ENCODE measurements at regions not wholly inside any gene's neighbourhood (a gene's known extent, or its start where the extent isn't known, plus 50 kb on each side); places are given as distances from the start of the nearest gene placed in this dataset.

- no peak overlapping the region for H3K9ac ChIP-seq (ENCODE audit: low read length)
- no peak overlapping the region for H2AFZ ChIP-seq (ENCODE audit: low read length)
- H4K20me1 ChIP-seq (ENCODE audit: insufficient read depth, low read depth, low read length), result no peaks in the 10 kb centered on the region
- no peaks in the 10 kb centered on the region for H3K36me3 ChIP-seq (ENCODE audit: insufficient read depth, low read length)
- no peaks in the 10 kb centered on the region for H3K79me2 ChIP-seq (ENCODE audit: low read length)
- H3K4me3 ChIP-seq (ENCODE audit: low read length), result no peak overlapping the region
- H3K27me3 ChIP-seq (ENCODE audit: low read length), result no peaks in the 10 kb centered on the region
- H3K27ac ChIP-seq (ENCODE audit: low read length), result no peak overlapping the region
- no peaks in the 10 kb centered on the region for H3K9me2 ChIP-seq (replicated peaks; ENCODE audit: insufficient read depth, low read length)
- DNase-seq, result no peak
- H3K4me1 ChIP-seq (ENCODE audit: low read length), result no peaks in the 10 kb centered on the region
- H3K4me2 ChIP-seq (ENCODE audit: low read depth, low read length, poor library complexity, severe bottlenecking), result no peak overlapping the region
- no peaks in the 10 kb centered on the region for H3K9me3 ChIP-seq (ENCODE audit: low read length)
Measured at GRCh38 chr17:12302711-12303110, 282.0 kb downstream of the MAP2K4 start.

DNA sequence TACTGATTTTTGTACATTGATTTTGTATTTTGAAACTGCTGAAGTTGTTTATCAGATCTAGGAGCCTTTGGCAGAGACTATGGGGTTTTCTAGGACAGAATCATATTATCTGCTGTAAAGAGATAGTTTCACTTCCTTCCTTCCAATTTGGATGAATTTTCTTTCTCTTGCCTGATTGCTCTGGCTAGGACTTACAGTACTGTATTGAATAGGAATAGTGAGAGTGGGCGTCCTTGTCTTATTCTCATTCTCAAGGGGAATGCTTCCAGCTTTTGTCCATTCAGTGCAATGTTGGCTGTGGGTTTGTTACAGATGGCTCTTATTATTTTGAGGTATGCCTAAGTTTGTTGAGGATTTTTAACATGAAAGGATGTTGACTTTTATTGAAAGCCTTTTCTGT lies 290.1 kb downstream of the MAP2K4 start:
- no peaks in the 10 kb centered on the region for H3K36me3 ChIP-seq (ENCODE audit: insufficient read depth, low read length)
- H4K20me1 ChIP-seq (ENCODE audit: insufficient read depth, low read depth, low read length), result no peaks in the 10 kb centered on the region
- no peaks in the 10 kb centered on the region for H3K4me1 ChIP-seq (ENCODE audit: low read length)
- no peaks in the 10 kb centered on the region for H3K27me3 ChIP-seq (ENCODE audit: low read length)
- H3K9ac ChIP-seq (ENCODE audit: low read length), result no peak overlapping the region
- no peak overlapping the region for H3K4me2 ChIP-seq (ENCODE audit: low read depth, low read length, poor library complexity, severe bottlenecking)
- H2AFZ ChIP-seq (ENCODE audit: low read length), result no peak overlapping the region
- no peaks in the 10 kb centered on the region for H3K9me2 ChIP-seq (replicated peaks; ENCODE audit: insufficient read depth, low read length)
- no peaks in the 10 kb centered on the region for H3K79me2 ChIP-seq (ENCODE audit: low read length)
- no peak overlapping the region for H3K4me3 ChIP-seq (ENCODE audit: low read length)
- H3K27ac ChIP-seq (ENCODE audit: low read length), result no peak overlapping the region
- no peak for DNase-seq
- H3K9me3 ChIP-seq (ENCODE audit: low read length), result no peaks in the 10 kb centered on the region

- no peak overlapping the region for H3K4me3 ChIP-seq (ENCODE audit: low read length)
- H3K4me2 ChIP-seq (ENCODE audit: low read depth, low read length, poor library complexity, severe bottlenecking), result no peak overlapping the region
- no peak overlapping the region for H3K9ac ChIP-seq (ENCODE audit: low read length)
- no peaks in the 10 kb centered on the region for H3K9me3 ChIP-seq (ENCODE audit: low read length)
- no peaks in the 10 kb centered on the region for H3K79me2 ChIP-seq (ENCODE audit: low read length)
- DNase-seq, result no peak
- no peaks in the 10 kb centered on the region for H4K20me1 ChIP-seq (ENCODE audit: insufficient read depth, low read depth, low read length)
- H3K27me3 ChIP-seq (ENCODE audit: low read length), result no peaks in the 10 kb centered on the region
- H3K36me3 ChIP-seq (ENCODE audit: insufficient read depth, low read length), result no peaks in the 10 kb centered on the region
- no peaks in the 10 kb centered on the region for H3K4me1 ChIP-seq (ENCODE audit: low read length)
- no peak overlapping the region for H3K27ac ChIP-seq (ENCODE audit: low read length)
- H2AFZ ChIP-seq (ENCODE audit: low read length), result no peak overlapping the region
- H3K9me2 ChIP-seq (replicated peaks; ENCODE audit: insufficient read depth, low read length), result no peaks in the 10 kb centered on the region
Measured at GRCh38 chr17:12312692-12313091, 292.0 kb downstream of the MAP2K4 start.

- Histone ChIP-seq H3K79me2 (ENCODE audit: low read length) (no peaks in the 10 kb centered on the region), H3K9me3 (ENCODE audit: low read length) (no peaks in the 10 kb centered on the region), H3K4me1 (ENCODE audit: low read length) (no peaks in the 10 kb centered on the region), H3K36me3 (ENCODE audit: insufficient read depth, low read length) (no peaks in the 10 kb centered on the region), H3K4me3 (ENCODE audit: low read length) (no peak overlapping the region), H3K27ac (ENCODE audit: low read length) (no peak overlapping the region), H2AFZ (ENCODE audit: low read length) (no peak overlapping the region), H4K20me1 (ENCODE audit: insufficient read depth, low read depth, low read length) (no peaks in the 10 kb centered on the region), H3K9ac (ENCODE audit: low read length) (no peak overlapping the region), H3K9me2 (replicated peaks; ENCODE audit: insufficient read depth, low read length) (no peaks in the 10 kb centered on the region), H3K27me3 (ENCODE audit: low read length) (no peaks in the 10 kb centered on the region), H3K4me2 (ENCODE audit: low read depth, low read length, poor library complexity, severe bottlenecking) (no peak overlapping the region)
- DNase-seq, result no peak
Measured at GRCh38 chr17:12313786-12314185, 293.1 kb downstream of the MAP2K4 start.

DNA sequence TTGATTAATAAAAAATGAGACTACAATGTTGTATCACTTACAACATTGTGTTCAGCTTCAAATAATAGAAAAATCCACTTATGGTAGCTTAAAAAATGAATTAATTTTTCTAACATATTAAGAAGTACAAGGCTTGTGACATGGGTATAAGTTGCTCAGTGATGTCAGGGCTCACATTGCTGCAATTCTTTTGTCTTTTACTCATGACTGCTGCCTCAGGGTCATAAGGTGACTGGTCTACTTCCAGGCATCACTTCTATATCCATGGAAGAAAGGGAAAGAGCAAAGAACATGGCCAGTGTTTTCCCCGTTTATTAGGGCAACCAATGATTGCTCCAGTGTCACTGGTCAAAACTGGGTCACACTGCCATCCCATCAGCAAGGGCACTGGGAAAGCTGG lies 295.3 kb downstream of the MAP2K4 start:
- H3K9me3 ChIP-seq (ENCODE audit: low read length), result no peaks in the 10 kb centered on the region
- H3K27me3 ChIP-seq (ENCODE audit: low read length), result no peaks in the 10 kb centered on the region
- H3K4me2 ChIP-seq (ENCODE audit: low read depth, low read length, poor library complexity, severe bottlenecking), result no peak overlapping the region
- no peaks in the 10 kb centered on the region for H3K79me2 ChIP-seq (ENCODE audit: low read length)
- no peaks in the 10 kb centered on the region for H3K4me1 ChIP-seq (ENCODE audit: low read length)
- H3K27ac ChIP-seq (ENCODE audit: low read length), result no peak overlapping the region
- H3K4me3 ChIP-seq (ENCODE audit: low read length), result no peak overlapping the region
- H3K9me2 ChIP-seq (replicated peaks; ENCODE audit: insufficient read depth, low read length), result no peaks in the 10 kb centered on the region
- no peak overlapping the region for H2AFZ ChIP-seq (ENCODE audit: low read length)
- H3K9ac ChIP-seq (ENCODE audit: low read length), result no peak overlapping the region
- H4K20me1 ChIP-seq (ENCODE audit: insufficient read depth, low read depth, low read length), result no peaks in the 10 kb centered on the region
- DNase-seq, result no peak
- H3K36me3 ChIP-seq (ENCODE audit: insufficient read depth, low read length), result no peaks in the 10 kb centered on the region

GRCh38 chr17:12318571-12319266 lies 298.0 kb downstream of the MAP2K4 start:
- Histone ChIP-seq H3K27me3 (ENCODE audit: low read length) (no peaks in the 10 kb centered on the region), H2AFZ (ENCODE audit: low read length) (no peak overlapping the region), H3K9me3 (ENCODE audit: low read length) (no peaks in the 10 kb centered on the region), H3K4me1 (ENCODE audit: low read length) (no peaks in the 10 kb centered on the region), H3K4me3 (ENCODE audit: low read length) (no peak overlapping the region), H3K9me2 (replicated peaks; ENCODE audit: insufficient read depth, low read length) (no peaks in the 10 kb centered on the region), H3K27ac (ENCODE audit: low read length) (no peak overlapping the region), H4K20me1 (ENCODE audit: insufficient read depth, low read depth, low read length) (no peaks in the 10 kb centered on the region), H3K9ac (ENCODE audit: low read length) (no peak overlapping the region), H3K4me2 (ENCODE audit: low read depth, low read length, poor library complexity, severe bottlenecking) (no peak overlapping the region), H3K79me2 (ENCODE audit: low read length) (no peaks in the 10 kb centered on the region), H3K36me3 (ENCODE audit: insufficient read depth, low read length) (no peaks in the 10 kb centered on the region)
- DNase-seq, result no peak

DNA sequence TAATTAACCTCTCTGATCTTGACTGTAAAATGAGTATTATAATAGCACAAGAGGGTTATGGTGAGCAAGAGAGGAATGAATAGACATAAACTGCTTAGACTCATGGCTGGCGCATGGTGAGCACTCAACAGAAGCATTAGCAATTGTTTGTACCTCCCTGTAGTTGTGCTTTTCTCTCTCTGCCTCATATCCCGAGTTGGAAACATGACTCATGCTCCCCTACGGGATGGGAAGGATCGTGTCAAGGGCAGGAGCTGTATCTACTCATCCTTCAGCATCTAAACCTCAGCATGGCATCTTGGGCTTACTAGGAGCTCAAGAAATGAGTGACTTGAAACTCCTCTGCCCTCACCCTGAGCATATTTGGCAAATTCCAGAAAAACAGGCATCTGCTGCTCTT lies 299.6 kb downstream of the MAP2K4 start:
- Histone ChIP-seq H3K27me3 (ENCODE audit: low read length) (no peaks in the 10 kb centered on the region), H4K20me1 (ENCODE audit: insufficient read depth, low read depth, low read length) (no peaks in the 10 kb centered on the region), H3K9me3 (ENCODE audit: low read length) (no peaks in the 10 kb centered on the region), H3K4me1 (ENCODE audit: low read length) (no peaks in the 10 kb centered on the region), H3K27ac (ENCODE audit: low read length) (no peak overlapping the region), H3K36me3 (ENCODE audit: insufficient read depth, low read length) (no peaks in the 10 kb centered on the region), H3K9ac (ENCODE audit: low read length) (no peak overlapping the region), H3K4me2 (ENCODE audit: low read depth, low read length, poor library complexity, severe bottlenecking) (no peak overlapping the region), H3K4me3 (ENCODE audit: low read length) (no peak overlapping the region), H3K9me2 (replicated peaks; ENCODE audit: insufficient read depth, low read length) (no peaks in the 10 kb centered on the region), H3K79me2 (ENCODE audit: low read length) (no peaks in the 10 kb centered on the region), H2AFZ (ENCODE audit: low read length) (no peak overlapping the region)
- no peak for DNase-seq

GRCh38 chr17:12328204-12328603 lies 307.5 kb downstream of the MAP2K4 start:
- Histone ChIP-seq H3K4me1 (ENCODE audit: low read length) (no peaks in the 10 kb centered on the region), H3K4me3 (ENCODE audit: low read length) (no peak overlapping the region), H3K9ac (ENCODE audit: low read length) (no peak overlapping the region), H3K79me2 (ENCODE audit: low read length) (no peaks in the 10 kb centered on the region), H2AFZ (ENCODE audit: low read length) (no peak overlapping the region), H3K9me2 (replicated peaks; ENCODE audit: insufficient read depth, low read length) (no peaks in the 10 kb centered on the region), H3K27ac (ENCODE audit: low read length) (no peak overlapping the region), H4K20me1 (ENCODE audit: insufficient read depth, low read depth, low read length) (no peaks in the 10 kb centered on the region), H3K36me3 (ENCODE audit: insufficient read depth, low read length) (no peaks in the 10 kb centered on the region), H3K9me3 (ENCODE audit: low read length) (peaks cover 15% of the 10 kb centered on the region; the same call in 1 of the 2 replicates), H3K4me2 (ENCODE audit: low read depth, low read length, poor library complexity, severe bottlenecking) (no peak overlapping the region), H3K27me3 (ENCODE audit: low read length) (no peaks in the 10 kb centered on the region)
- DNase-seq, result no peak

Measured in Karpas-422 (cell line).